K562 (cell line): ENCODE measurements at regions not wholly inside any gene's neighbourhood (a gene's known extent, or its start where the extent isn't known, plus 50 kb on each side); places are given as distances from the start of the nearest gene placed in this dataset.

Experiments
- ARNT ChIP-seq, 2 experiments: fragments of 450-650 bp; IDR thresholded peaks; 2 replicates each; pipeline ENCODE4 v1.6.1; 2016; ENCODE audit warnings: mild to moderate bottlenecking in 1 of 2
- ATF1 ChIP-seq, 2 experiments: fragments of 450-650 bp in 1 of 2; IDR thresholded peaks; 2 replicates each; pipeline ENCODE4 v1.6.1; 2016; ENCODE audit warnings: missing compliant biosample characterization in 1 of 2, missing genetic modification characterization in 1 of 2
- GABPB1 ChIP-seq: sonication (generic); formaldehyde crosslinking; IDR thresholded peaks from 2 replicates; pipeline ENCODE4 v1.8.0; 2022; ENCODE audit warnings: mild to moderate bottlenecking, missing genetic modification reagents
- POU5F1 ChIP-seq: fragments of 150-350 bp; IDR thresholded peaks from 2 replicates; pipeline ENCODE4 v1.6.1; 2014; ENCODE audit warnings: borderline replicate concordance, low read length, low read depth, mild to moderate bottlenecking; ENCODE audit not compliant: partially characterized antibody
- PTBP1 ChIP-seq: fragments of 200-400 bp; formaldehyde crosslinking; IDR thresholded peaks from 2 replicates; pipeline ENCODE4 v1.6.1; 2017; ENCODE audit warnings: low read depth, low read length
- RAD51 ChIP-seq: fragments of 450-650 bp; IDR thresholded peaks from 2 replicates; pipeline ENCODE4 v1.7.1; 2016; ENCODE audit warnings: low read depth, mild to moderate bottlenecking, borderline replicate concordance
- RBM22 ChIP-seq: fragments of 200-400 bp; formaldehyde crosslinking; IDR thresholded peaks from 2 replicates; pipeline ENCODE4 v1.6.1; 2018; ENCODE audit warnings: low read length, low read depth; ENCODE audit not compliant: poor library complexity, severe bottlenecking
- RBM25 ChIP-seq: fragments of 200-400 bp; formaldehyde crosslinking; IDR thresholded peaks from 2 replicates; pipeline ENCODE4 v1.6.1; 2018; ENCODE audit warnings: low read length, low read depth, moderate library complexity; ENCODE audit not compliant: severe bottlenecking
- SLC30A9 ChIP-seq: fragments of 250-450 bp; sonication (Bioruptor Pico); IDR thresholded peaks from 2 replicates; pipeline ENCODE4 v1.8.0; 2022; ENCODE audit warnings: mild to moderate bottlenecking, moderate library complexity
- SRSF9 ChIP-seq: fragments of 200-400 bp; formaldehyde crosslinking; IDR thresholded peaks from 2 replicates; pipeline ENCODE4 v1.6.1; 2017; ENCODE audit warnings: low read depth, low read length, borderline replicate concordance
- STAG1 ChIP-seq: sonication (generic); formaldehyde crosslinking; IDR thresholded peaks from 2 replicates; pipeline ENCODE4 v1.5.0; 2020; ENCODE audit warnings: missing genetic modification reagents, borderline replicate concordance
- TAF15 ChIP-seq: fragments of 200-400 bp; formaldehyde crosslinking; IDR thresholded peaks from 2 replicates; pipeline ENCODE4 v1.6.1; 2017; ENCODE audit warnings: mild to moderate bottlenecking, low read depth, low read length, moderate library complexity
- TRIM24 ChIP-seq, 2 experiments: fragments of 450-650 bp; IDR thresholded peaks; 2 replicates each; pipeline ENCODE4 v1.6.1; 2016
- ZNF436 ChIP-seq: fragments of 250-450, 450-650 bp; sonication (Bioruptor Pico); formaldehyde crosslinking; IDR thresholded peaks from 2 replicates; pipeline ENCODE4 v1.7.0; 2020; ENCODE audit warnings: mild to moderate bottlenecking
- ZNF584 ChIP-seq: fragments of 200-800 bp; sonication (Bioruptor generic); IDR thresholded peaks from 2 replicates; pipeline ENCODE4 v1.6.1; 2016; ENCODE audit warnings: low read depth, mild to moderate bottlenecking, missing genetic modification characterization, missing compliant biosample characterization
- ZNF586 ChIP-seq: fragments of 450-650 bp; formaldehyde crosslinking; conservative IDR thresholded peaks from 2 replicates; pipeline ENCODE4 v1.4.0; 2020; ENCODE audit warnings: mild to moderate bottlenecking, moderate library complexity
- ZNF766 ChIP-seq: fragments of 200-800 bp; sonication (Bioruptor generic); conservative IDR thresholded peaks from 2 replicates; pipeline ENCODE4 v1.6.1; 2016; ENCODE audit warnings: missing genetic modification characterization, missing compliant biosample characterization
- TF ChIP-seq, protein P1 (sequence below), 2 experiments: fragments of 200-800 bp in 1 of 2; sonication (Bioruptor generic) in 1 of 2; sonication (generic) in 1 of 2; formaldehyde crosslinking in 1 of 2; IDR thresholded peaks in 1 of 2; conservative IDR thresholded peaks in 1 of 2; 2 replicates each; pipeline versions ENCODE4 v1.5.0 to v1.6.1; 2016 to 2020; ENCODE audit warnings: missing compliant biosample characterization in 1 of 2, missing genetic modification characterization in 1 of 2, missing genetic modification reagents in 1 of 2
- TF ChIP-seq, protein P2 (sequence below): fragments of 450-650 bp; IDR thresholded peaks from 2 replicates; pipeline ENCODE4 v1.6.1; 2016; ENCODE audit warnings: mild to moderate bottlenecking
- TF ChIP-seq, protein P3 (sequence below): fragments of 450-650 bp; IDR thresholded peaks from 2 replicates; pipeline ENCODE4 v1.6.1; 2016
- TF ChIP-seq, protein P4 (sequence below): fragments of 450-650 bp; IDR thresholded peaks from 2 replicates; pipeline ENCODE4 v1.6.1; 2017; ENCODE audit warnings: mild to moderate bottlenecking, moderate library complexity

DNA sequence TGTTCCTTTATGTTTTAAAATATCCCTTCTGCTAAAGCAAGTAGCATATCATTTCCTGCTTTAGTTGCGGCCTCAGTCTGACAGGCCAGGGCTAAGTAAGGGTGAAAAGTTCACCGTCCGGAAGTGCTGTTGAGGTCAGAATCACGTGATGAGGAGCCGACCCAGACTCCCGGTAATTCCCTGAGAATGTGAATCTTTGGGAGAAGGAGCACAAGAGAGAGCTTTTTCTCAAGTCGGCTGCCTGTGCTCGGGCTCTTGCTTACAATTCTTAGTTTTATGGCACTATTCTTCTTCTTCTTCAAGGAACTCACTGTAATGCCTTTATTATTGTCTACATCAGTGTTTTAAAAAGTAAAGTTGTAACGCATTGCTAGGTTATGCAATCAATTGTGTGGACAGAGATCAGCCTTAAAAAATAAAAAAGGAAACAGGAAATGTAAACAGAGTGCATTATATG is 309.3 kb downstream of the PRL start (continued):
- TF ChIP-seq, protein P1, sequence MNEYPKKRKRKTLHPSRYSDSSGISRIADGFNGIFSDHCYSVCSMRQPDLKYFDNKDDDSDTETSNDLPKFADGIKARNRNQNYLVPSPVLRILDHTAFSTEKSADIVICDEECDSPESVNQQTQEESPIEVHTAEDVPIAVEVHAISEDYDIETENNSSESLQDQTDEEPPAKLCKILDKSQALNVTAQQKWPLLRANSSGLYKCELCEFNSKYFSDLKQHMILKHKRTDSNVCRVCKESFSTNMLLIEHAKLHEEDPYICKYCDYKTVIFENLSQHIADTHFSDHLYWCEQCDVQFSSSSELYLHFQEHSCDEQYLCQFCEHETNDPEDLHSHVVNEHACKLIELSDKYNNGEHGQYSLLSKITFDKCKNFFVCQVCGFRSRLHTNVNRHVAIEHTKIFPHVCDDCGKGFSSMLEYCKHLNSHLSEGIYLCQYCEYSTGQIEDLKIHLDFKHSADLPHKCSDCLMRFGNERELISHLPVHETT (CRISPR knock-in tag; conservative IDR thresholded peaks at IDR 0.05 in 1 of 2, IDR thresholded peaks at IDR 0.05 in 1 of 2): peak in 1 of 2 experiments; percentile 50; a peak in 1 of 4 replicates
- TF ChIP-seq, protein P2, sequence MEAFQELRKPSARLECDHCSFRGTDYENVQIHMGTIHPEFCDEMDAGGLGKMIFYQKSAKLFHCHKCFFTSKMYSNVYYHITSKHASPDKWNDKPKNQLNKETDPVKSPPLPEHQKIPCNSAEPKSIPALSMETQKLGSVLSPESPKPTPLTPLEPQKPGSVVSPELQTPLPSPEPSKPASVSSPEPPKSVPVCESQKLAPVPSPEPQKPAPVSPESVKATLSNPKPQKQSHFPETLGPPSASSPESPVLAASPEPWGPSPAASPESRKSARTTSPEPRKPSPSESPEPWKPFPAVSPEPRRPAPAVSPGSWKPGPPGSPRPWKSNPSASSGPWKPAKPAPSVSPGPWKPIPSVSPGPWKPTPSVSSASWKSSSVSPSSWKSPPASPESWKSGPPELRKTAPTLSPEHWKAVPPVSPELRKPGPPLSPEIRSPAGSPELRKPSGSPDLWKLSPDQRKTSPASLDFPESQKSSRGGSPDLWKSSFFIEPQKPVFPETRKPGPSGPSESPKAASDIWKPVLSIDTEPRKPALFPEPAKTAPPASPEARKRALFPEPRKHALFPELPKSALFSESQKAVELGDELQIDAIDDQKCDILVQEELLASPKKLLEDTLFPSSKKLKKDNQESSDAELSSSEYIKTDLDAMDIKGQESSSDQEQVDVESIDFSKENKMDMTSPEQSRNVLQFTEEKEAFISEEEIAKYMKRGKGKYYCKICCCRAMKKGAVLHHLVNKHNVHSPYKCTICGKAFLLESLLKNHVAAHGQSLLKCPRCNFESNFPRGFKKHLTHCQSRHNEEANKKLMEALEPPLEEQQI: no peak
- TF ChIP-seq GABPB1 (CRISPR knock-in tag) (no peak), RBM25 (no peak), TAF15 (no peak), TRIM24 (IDR thresholded peaks at IDR 0.05) (peak in 1 of 2 experiments; percentile 46; a peak in 2 of 4 replicates), POU5F1 (no peak), ARNT (IDR thresholded peaks at IDR 0.05) (no peak), RBM22 (no peak), SLC30A9 (CRISPR knock-in tag) (no peak), PTBP1 (no peak), ZNF586 (CRISPR knock-in tag) (no peak), ZNF436 (CRISPR knock-in tag) (no peak), SRSF9 (no peak), STAG1 (CRISPR knock-in tag) (no peak), ATF1 (CRISPR knock-in tag; IDR thresholded peaks at IDR 0.05) (no peak), ATF1 (tag; IDR thresholded peaks at IDR 0.05) (peak; percentile 72), RAD51 (peak; percentile 92), ZNF766 (0 out of 2 replicates have a peak, but pooled peaks have one; percentile 37), ZNF584 (CRISPR knock-in tag) (peak; percentile 71; the same call in 1 of the 2 replicates)
- TF ChIP-seq, protein P3, sequence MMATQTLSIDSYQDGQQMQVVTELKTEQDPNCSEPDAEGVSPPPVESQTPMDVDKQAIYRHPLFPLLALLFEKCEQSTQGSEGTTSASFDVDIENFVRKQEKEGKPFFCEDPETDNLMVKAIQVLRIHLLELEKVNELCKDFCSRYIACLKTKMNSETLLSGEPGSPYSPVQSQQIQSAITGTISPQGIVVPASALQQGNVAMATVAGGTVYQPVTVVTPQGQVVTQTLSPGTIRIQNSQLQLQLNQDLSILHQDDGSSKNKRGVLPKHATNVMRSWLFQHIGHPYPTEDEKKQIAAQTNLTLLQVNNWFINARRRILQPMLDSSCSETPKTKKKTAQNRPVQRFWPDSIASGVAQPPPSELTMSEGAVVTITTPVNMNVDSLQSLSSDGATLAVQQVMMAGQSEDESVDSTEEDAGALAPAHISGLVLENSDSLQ: peak; percentile 74
- TF ChIP-seq, protein P4, sequence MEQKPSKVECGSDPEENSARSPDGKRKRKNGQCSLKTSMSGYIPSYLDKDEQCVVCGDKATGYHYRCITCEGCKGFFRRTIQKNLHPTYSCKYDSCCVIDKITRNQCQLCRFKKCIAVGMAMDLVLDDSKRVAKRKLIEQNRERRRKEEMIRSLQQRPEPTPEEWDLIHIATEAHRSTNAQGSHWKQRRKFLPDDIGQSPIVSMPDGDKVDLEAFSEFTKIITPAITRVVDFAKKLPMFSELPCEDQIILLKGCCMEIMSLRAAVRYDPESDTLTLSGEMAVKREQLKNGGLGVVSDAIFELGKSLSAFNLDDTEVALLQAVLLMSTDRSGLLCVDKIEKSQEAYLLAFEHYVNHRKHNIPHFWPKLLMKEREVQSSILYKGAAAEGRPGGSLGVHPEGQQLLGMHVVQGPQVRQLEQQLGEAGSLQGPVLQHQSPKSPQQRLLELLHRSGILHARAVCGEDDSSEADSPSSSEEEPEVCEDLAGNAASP: no peak
